PC-3 (cell line): ENCODE measurements at regions not wholly inside any gene's neighbourhood (a gene's known extent, or its start where the extent isn't known, plus 50 kb on each side); places are given as distances from the start of the nearest gene placed in this dataset.

Experiments used
- ATAC-seq: fragments of 200-7000 bp; cut with Tn5 transposase; 2 replicates; pipeline ENCODE4 v1.9.1; 2020; ENCODE audit warnings: mild to moderate bottlenecking, moderate library complexity
- BruUV-seq: library from RNA; stranded (reverse); fragments of 400-500 nt; replicated peaks from 2 replicates; lab custom pipeline; 2021; lab: Mats Ljungman, UMichigan
- CTCF ChIA-PET: fragments of 300-600 bp; sonication (Branson Sonifier 250); formaldehyde crosslinking; loops from one replicate; lab custom pipeline; 2022; ENCODE audit warnings: antibody characterized with exemption; lab: Charles Lee
- POLR2A ChIA-PET: fragments of 300-600 bp; sonication (Branson Sonifier 250); formaldehyde crosslinking; loops from one replicate; lab custom pipeline; 2022; ENCODE audit warnings: antibody characterized with exemption; ENCODE audit not compliant: unreplicated experiment; lab: Charles Lee
- DNase-seq: peaks from one replicate; pipeline ENCODE4 v3.0.0-alpha.2; 2015
- H2AFZ ChIP-seq: fragments of 300-600 bp; sonication (generic); 2 replicates; pipeline ENCODE4 v1.6.0; 2016; ENCODE audit warnings: antibody characterized with exemption, low read length
- H3F3A ChIP-seq: fragments of 300-600 bp; sonication (generic); one replicate; pipeline ENCODE4 v1.6.0; 2017; ENCODE audit warnings: antibody characterized with exemption, low read length, control low read depth, mild to moderate bottlenecking; ENCODE audit not compliant: unreplicated experiment
- H3K27ac ChIP-seq: fragments of 300-600 bp; sonication (generic); 2 replicates; pipeline ENCODE4 v1.5.1; 2016; ENCODE audit warnings: mild to moderate bottlenecking, low read length
- H3K27me3 ChIP-seq: fragments of 300-600 bp; sonication (generic); 2 replicates; pipeline ENCODE4 v1.6.1; 2016; ENCODE audit warnings: low read length, mixed read lengths
- H3K36me3 ChIP-seq: fragments of 300-600 bp; sonication (generic); 2 replicates; pipeline ENCODE4 v1.6.1; 2016; ENCODE audit warnings: low read depth, mixed run types, low read length, mixed read lengths
- H3K4me1 ChIP-seq: fragments of 300-600 bp; sonication (generic); 2 replicates; pipeline ENCODE4 v1.5.1; 2016; ENCODE audit warnings: low read length; ENCODE audit not compliant: insufficient read depth
- H3K4me2 ChIP-seq: fragments of 300-600 bp; sonication (generic); 2 replicates; pipeline ENCODE4 v1.6.0; 2016; ENCODE audit warnings: low read length
- H3K4me3 ChIP-seq: fragments of 300-600 bp; sonication (generic); 2 replicates; pipeline ENCODE4 v1.5.1; 2016; ENCODE audit warnings: mild to moderate bottlenecking, low read length, mixed read lengths
- H3K79me2 ChIP-seq: fragments of 300-600 bp; sonication (generic); 2 replicates; pipeline ENCODE4 v1.6.1; 2017; ENCODE audit warnings: low read length, mixed read lengths
- H3K9ac ChIP-seq: fragments of 300-600 bp; sonication (generic); 2 replicates; pipeline ENCODE4 v1.6.0; 2016; ENCODE audit warnings: mild to moderate bottlenecking, low read length
- H3K9me2 ChIP-seq: fragments of 300-600 bp; sonication (generic); replicated peaks from 2 replicates; pipeline ENCODE4 v1.6.1; 2016; ENCODE audit warnings: mixed run types, low read length, mixed read lengths
- H3K9me3 ChIP-seq: fragments of 300-600 bp; sonication (generic); 2 replicates; pipeline ENCODE4 v1.6.1; 2016; ENCODE audit warnings: low read length, mixed read lengths
- H4K20me1 ChIP-seq: fragments of 300-600 bp; sonication (generic); 2 replicates; pipeline ENCODE4 v1.6.1; 2016; ENCODE audit warnings: low read length, mixed read lengths
- EZH2 ChIP-seq: fragments of 300-600 bp; sonication (generic); IDR thresholded peaks from one replicate; pipeline ENCODE4 v1.6.1; 2017; ENCODE audit warnings: antibody characterized with exemption, mild to moderate bottlenecking, low read length; ENCODE audit not compliant: unreplicated experiment
- EZH2phosphoT487 ChIP-seq: fragments of 300-600 bp; sonication (generic); IDR thresholded peaks from 2 replicates; pipeline ENCODE4 v1.6.1; 2018; ENCODE audit warnings: mild to moderate bottlenecking, antibody characterized with exemption, low read length, borderline replicate concordance
- intact Hi-C: fragments of 100-400 bp; cut with micrococcal nuclease; formaldehyde crosslinking; loops from 2 replicates; pipeline ENCODE4 v1.9.0; 2023
- TF ChIP-seq, protein P1 (sequence below): fragments of 300-600 bp; sonication (generic); conservative IDR thresholded peaks from 2 replicates; pipeline ENCODE4 v1.5.1; 2017; ENCODE audit warnings: antibody characterized with exemption, low read depth, mild to moderate bottlenecking, low read length

DNA sequence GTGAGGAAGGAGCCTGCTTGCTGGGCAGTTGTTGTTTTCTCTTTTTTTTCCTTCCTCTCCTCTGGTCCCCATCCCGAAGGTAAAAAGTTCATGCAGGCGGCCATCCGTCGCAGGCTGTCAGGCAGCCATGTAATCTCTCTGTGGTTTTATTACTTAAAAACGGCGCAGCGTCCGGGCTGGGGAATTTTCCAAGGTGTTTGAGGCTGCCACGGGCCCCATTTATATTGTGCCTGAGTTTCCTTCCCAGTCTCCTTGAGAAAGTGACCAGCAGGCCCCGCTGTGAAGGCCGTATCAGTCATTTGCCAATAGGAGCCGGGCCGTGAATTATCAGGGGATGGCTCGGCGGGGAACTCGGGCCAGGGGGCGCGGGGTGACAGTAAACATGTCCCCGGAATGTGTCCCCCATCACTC lies 289.7 kb downstream of the PBX3 start:
- H4K20me1 ChIP-seq, result no peaks in the 10 kb centered on the region
- no peak overlapping the region for H3K4me2 ChIP-seq
- intact Hi-C loops, result no loop called here
- H3K4me1 ChIP-seq, result no peaks in the 10 kb centered on the region
- no peak overlapping the region for H3K27ac ChIP-seq
- TF ChIP-seq, protein P1, sequence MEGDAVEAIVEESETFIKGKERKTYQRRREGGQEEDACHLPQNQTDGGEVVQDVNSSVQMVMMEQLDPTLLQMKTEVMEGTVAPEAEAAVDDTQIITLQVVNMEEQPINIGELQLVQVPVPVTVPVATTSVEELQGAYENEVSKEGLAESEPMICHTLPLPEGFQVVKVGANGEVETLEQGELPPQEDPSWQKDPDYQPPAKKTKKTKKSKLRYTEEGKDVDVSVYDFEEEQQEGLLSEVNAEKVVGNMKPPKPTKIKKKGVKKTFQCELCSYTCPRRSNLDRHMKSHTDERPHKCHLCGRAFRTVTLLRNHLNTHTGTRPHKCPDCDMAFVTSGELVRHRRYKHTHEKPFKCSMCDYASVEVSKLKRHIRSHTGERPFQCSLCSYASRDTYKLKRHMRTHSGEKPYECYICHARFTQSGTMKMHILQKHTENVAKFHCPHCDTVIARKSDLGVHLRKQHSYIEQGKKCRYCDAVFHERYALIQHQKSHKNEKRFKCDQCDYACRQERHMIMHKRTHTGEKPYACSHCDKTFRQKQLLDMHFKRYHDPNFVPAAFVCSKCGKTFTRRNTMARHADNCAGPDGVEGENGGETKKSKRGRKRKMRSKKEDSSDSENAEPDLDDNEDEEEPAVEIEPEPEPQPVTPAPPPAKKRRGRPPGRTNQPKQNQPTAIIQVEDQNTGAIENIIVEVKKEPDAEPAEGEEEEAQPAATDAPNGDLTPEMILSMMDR, result no peak
- TF ChIP-seq EZH2 (no peak), EZH2phosphoT487 (no peak)
- POLR2A ChIA-PET, result no interaction called here
- no peak overlapping the region for H2AFZ ChIP-seq
- ATAC-seq (no peak), DNase-seq (no peak)
- no peaks in the 10 kb centered on the region for H3K9me2 ChIP-seq
- no peaks in the 10 kb centered on the region for H3K27me3 ChIP-seq
- no TSS peak for BruUV-seq
- no peaks in the 10 kb centered on the region for H3F3A ChIP-seq
- no peaks in the 10 kb centered on the region for H3K79me2 ChIP-seq
- H3K9ac ChIP-seq, result no peak overlapping the region
- H3K36me3 ChIP-seq, result no peaks in the 10 kb centered on the region
- CTCF ChIA-PET, result no interaction called here
- no peak overlapping the region for H3K4me3 ChIP-seq
- H3K9me3 ChIP-seq, result no peaks in the 10 kb centered on the region

DNA sequence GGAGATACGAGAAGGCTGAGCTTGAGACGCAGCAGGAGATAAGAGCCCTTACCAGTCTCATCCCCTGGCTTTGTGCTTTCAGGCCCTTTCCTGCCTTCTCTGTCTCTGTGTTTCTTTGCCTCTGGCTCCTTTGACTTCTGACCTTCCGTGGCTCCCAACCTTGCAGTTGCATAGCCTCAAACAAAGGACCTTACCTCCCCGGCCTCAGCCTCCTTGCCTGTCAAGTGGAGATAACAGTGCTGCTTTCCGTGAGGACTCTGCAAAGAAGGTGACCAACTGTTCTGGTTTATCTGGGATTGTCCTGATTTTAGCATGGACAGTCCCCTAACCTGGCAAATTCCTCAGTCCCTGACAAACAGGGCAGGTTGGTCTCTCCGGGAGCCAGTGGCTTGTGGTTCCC lies 287.8 kb upstream of the MVB12B start:
- CTCF ChIA-PET, result no interaction called here
- intact Hi-C loops, result no loop called here
- no peaks in the 10 kb centered on the region for H3K27me3 ChIP-seq

GRCh38 chr9:126043681-126044080 lies 282.9 kb upstream of the MVB12B start:
- ATAC-seq (no peak), DNase-seq (no peak)
- no peaks in the 10 kb centered on the region for H3K4me1 ChIP-seq
- no peak overlapping the region for H3K9ac ChIP-seq
- H2AFZ ChIP-seq, result no peak overlapping the region
- BruUV-seq, result no TSS peak
- POLR2A ChIA-PET, result no interaction called here
- H3K36me3 ChIP-seq, result no peaks in the 10 kb centered on the region
- TF ChIP-seq, protein P1, result no peak
- TF ChIP-seq EZH2, result no peak
- TF ChIP-seq EZH2phosphoT487, result no peak
- 0 out of 2 replicates have a peak, but pooled peaks cover 5% of the 10 kb centered on the region for H3K9me3 ChIP-seq
- CTCF ChIA-PET, result no interaction called here
- no peak overlapping the region for H3K4me3 ChIP-seq
- no peaks in the 10 kb centered on the region for H3K9me2 ChIP-seq
- no peaks in the 10 kb centered on the region for H3K79me2 ChIP-seq
- no peaks in the 10 kb centered on the region for H3K27me3 ChIP-seq
- H3K4me2 ChIP-seq, result no peak overlapping the region
- no peaks in the 10 kb centered on the region for H4K20me1 ChIP-seq
- intact Hi-C loops, result no loop called here
- H3K27ac ChIP-seq, result no peak overlapping the region
- H3F3A ChIP-seq, result no peaks in the 10 kb centered on the region

More for the DNA sequence above, 287.8 kb upstream of the MVB12B start:
- BruUV-seq, result no TSS peak
- H3K4me2 ChIP-seq, result no peak overlapping the region
- H3K9me2 ChIP-seq, result no peaks in the 10 kb centered on the region
- H3K36me3 ChIP-seq, result no peaks in the 10 kb centered on the region
- no peaks in the 10 kb centered on the region for H3K79me2 ChIP-seq
- no peaks in the 10 kb centered on the region for H4K20me1 ChIP-seq
- TF ChIP-seq, protein P1, result no peak
- POLR2A ChIA-PET, result no interaction called here
- no peaks in the 10 kb centered on the region for H3K4me1 ChIP-seq
- H3K9ac ChIP-seq, result no peak overlapping the region
- H3F3A ChIP-seq, result no peaks in the 10 kb centered on the region
- H3K4me3 ChIP-seq, result no peak overlapping the region
- DNase-seq, result no peak
- H3K27ac ChIP-seq, result no peak overlapping the region
- 0 out of 2 replicates have a peak, but pooled peaks cover 5% of the 10 kb centered on the region for H3K9me3 ChIP-seq
- ATAC-seq, result no peak
- H2AFZ ChIP-seq, result no peak overlapping the region
